Neural cell (in vitro differentiated cells): ENCODE measurements at regions not wholly inside any gene's neighbourhood (a gene's known extent, or its start where the extent isn't known, plus 50 kb on each side); places are given as distances from the start of the nearest gene placed in this dataset.

ENCODE experiments used
- H2AFZ ChIP-seq: fragments of 200-600, 300-800 bp; sonication (generic), shearing (Covaris generic); 2 replicates; pipeline ENCODE4 v1.6.0; 2014; ENCODE audit warnings: low read depth, mild to moderate bottlenecking, antibody characterized with exemption, low read length, moderate library complexity
- H3F3A ChIP-seq: fragments of 200-600 bp; shearing (Covaris generic); 2 replicates; pipeline ENCODE4 v1.6.1; 2016; ENCODE audit warnings: mild to moderate bottlenecking, moderate library complexity, mixed read lengths, antibody characterized with exemption, low read length; ENCODE audit not compliant: insufficient read depth, poor library complexity, severe bottlenecking
- H3K27ac ChIP-seq: fragments of 200-600, 300-800 bp; sonication (generic), shearing (Covaris generic); 2 replicates; pipeline ENCODE4 v1.5.1; 2014; ENCODE audit warnings: mild to moderate bottlenecking, low read length, moderate library complexity
- H3K27me3 ChIP-seq: fragments of 300-800, 200-600 bp; sonication (generic), shearing (Covaris generic); 2 replicates; pipeline ENCODE4 v1.6.0; 2014; ENCODE audit warnings: mild to moderate bottlenecking, low read depth, low read length, moderate library complexity; ENCODE audit not compliant: insufficient read depth
- H3K36me3 ChIP-seq: fragments of 300-800, 200-600 bp; sonication (generic), shearing (Covaris generic); 2 replicates; pipeline ENCODE4 v1.5.1; 2014; ENCODE audit warnings: mild to moderate bottlenecking, antibody characterized with exemption, low read length, moderate library complexity; ENCODE audit not compliant: insufficient read depth
- H3K4me2 ChIP-seq: fragments of 300-800, 200-600 bp; sonication (generic), shearing (Covaris generic); 2 replicates; pipeline ENCODE4 v1.6.0; 2014; ENCODE audit warnings: mild to moderate bottlenecking, low read length
- H3K4me3 ChIP-seq: fragments of 300-800, 200-600 bp; sonication (generic), shearing (Covaris generic); 2 replicates; pipeline ENCODE4 v1.5.1; 2014; ENCODE audit warnings: mild to moderate bottlenecking, low read length, moderate library complexity
- H3K79me2 ChIP-seq: fragments of 200-600 bp; shearing (Covaris generic); replicated peaks from 2 replicates; pipeline ENCODE4 v1.6.0; 2014; ENCODE audit warnings: mild to moderate bottlenecking, low read length, moderate library complexity; ENCODE audit not compliant: insufficient read depth
- H3K9ac ChIP-seq: fragments of 300-800, 200-600 bp; sonication (generic), shearing (Covaris generic); 2 replicates; pipeline ENCODE4 v1.6.1; 2016; ENCODE audit warnings: mild to moderate bottlenecking, low read length, mixed read lengths
- H3K9me2 ChIP-seq: fragments of 200-600 bp; shearing (Covaris generic); 2 replicates; pipeline ENCODE4 v1.6.1; 2016; ENCODE audit warnings: mild to moderate bottlenecking, low read length, mixed read lengths; ENCODE audit not compliant: insufficient read depth
- H3K9me3 ChIP-seq: fragments of 200-600, 300-800 bp; sonication (generic), shearing (Covaris generic); 2 replicates; pipeline ENCODE4 v1.6.1; 2016; ENCODE audit warnings: mild to moderate bottlenecking, mixed run types, low read length, moderate library complexity, mixed read lengths
- H4K20me1 ChIP-seq: fragments of 200-600 bp; shearing (Covaris generic); 2 replicates; pipeline ENCODE4 v1.6.1; 2016; ENCODE audit warnings: mild to moderate bottlenecking, mixed run types; ENCODE audit not compliant: insufficient read depth
- EP300 ChIP-seq: fragments of 450-650 bp; conservative IDR thresholded peaks from 2 replicates; pipeline ENCODE4 v1.6.1; 2014; ENCODE audit warnings: antibody characterized with exemption, mild to moderate bottlenecking, moderate library complexity; ENCODE audit not compliant: poor library complexity, severe bottlenecking
- EZH2 ChIP-seq: fragments of 200-600, 300-800 bp; shearing (Covaris generic), sonication (generic); IDR thresholded peaks from 2 replicates; pipeline ENCODE4 v1.6.1; 2014; ENCODE audit warnings: antibody characterized with exemption, low read length, borderline replicate concordance, mild to moderate bottlenecking; ENCODE audit not compliant: insufficient read depth, poor library complexity, severe bottlenecking
- MXI1 ChIP-seq: fragments of 450-650 bp; conservative IDR thresholded peaks from 2 replicates; pipeline ENCODE4 v1.6.1; 2014; ENCODE audit warnings: antibody characterized with exemption, mild to moderate bottlenecking; ENCODE audit not compliant: poor library complexity, severe bottlenecking
- POLR2AphosphoS5 ChIP-seq: IDR thresholded peaks from 2 replicates; pipeline ENCODE4 v1.6.1; 2012
- RAD21 ChIP-seq: fragments of 450-650 bp; conservative IDR thresholded peaks from 2 replicates; pipeline ENCODE4 v1.6.1; 2014; ENCODE audit warnings: antibody characterized with exemption, mild to moderate bottlenecking, moderate library complexity
- SMC3 ChIP-seq: fragments of 450-650 bp; conservative IDR thresholded peaks from 2 replicates; pipeline ENCODE4 v1.6.1; 2014; ENCODE audit warnings: antibody characterized with exemption, mild to moderate bottlenecking, moderate library complexity; ENCODE audit not compliant: poor library complexity
- TAF1 ChIP-seq: IDR thresholded peaks from 2 replicates; pipeline ENCODE4 v1.6.1; 2012; ENCODE audit warnings: low read depth
- TF ChIP-seq, protein P1 (sequence below): fragments of 450-650 bp; IDR thresholded peaks from 2 replicates; pipeline ENCODE4 v1.5.1; 2014; ENCODE audit warnings: antibody characterized with exemption, mild to moderate bottlenecking, moderate library complexity; ENCODE audit not compliant: poor library complexity, severe bottlenecking
- TF ChIP-seq, protein P2 (sequence below): IDR thresholded peaks from 2 replicates; pipeline ENCODE4 v1.6.1; 2012; ENCODE audit warnings: borderline replicate concordance

DNA sequence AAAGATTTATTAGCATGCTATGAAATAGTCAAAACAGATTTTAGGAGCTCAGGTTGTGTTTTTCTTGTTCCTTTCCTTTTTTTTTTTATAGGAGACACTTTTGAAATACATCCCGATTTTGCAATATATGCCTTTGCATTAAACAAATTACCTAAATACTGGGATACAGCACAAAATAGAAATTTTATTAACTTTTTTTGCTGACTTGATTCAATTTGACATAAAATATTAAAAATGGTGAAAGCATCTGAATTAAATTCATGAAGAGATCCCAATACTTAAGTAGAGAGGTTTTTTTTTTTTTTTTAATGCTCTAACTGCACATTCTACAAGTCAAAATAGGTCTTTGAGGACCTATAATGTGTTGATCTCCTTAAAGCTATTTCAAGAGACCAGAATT is 939.5 kb upstream of the CHAC2 start (continued):
- no peak for TF ChIP-seq SMC3
- TF ChIP-seq POLR2AphosphoS5: no peak
- no peak for TF ChIP-seq EZH2

DNA sequence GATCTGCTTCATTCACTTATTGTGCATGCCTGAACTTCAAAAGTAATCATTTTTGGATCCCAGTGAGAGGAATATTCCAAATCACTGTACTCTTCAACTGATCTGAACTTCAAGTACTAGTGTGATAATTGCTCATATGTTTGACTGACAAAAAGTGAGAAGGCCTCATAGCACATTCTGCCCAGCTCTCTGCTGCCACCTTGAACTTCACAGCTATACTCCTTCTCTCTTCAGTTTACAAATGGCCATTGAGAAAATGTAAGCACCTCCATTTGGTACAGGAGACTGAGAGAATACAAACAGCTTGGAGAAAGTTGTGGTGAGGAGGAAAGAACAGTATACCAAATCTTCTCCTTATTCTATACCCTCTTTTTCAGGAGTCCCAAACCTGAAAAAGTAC is 946.0 kb upstream of the CHAC2 start:
- no peak overlapping the region for H3K4me2 ChIP-seq
- H3K9me3 ChIP-seq: no peaks in the 10 kb centered on the region
- TF ChIP-seq MXI1 (no peak), POLR2AphosphoS5 (no peak), SMC3 (no peak), EP300 (no peak), RAD21 (no peak), TAF1 (no peak), EZH2 (no peak)
- TF ChIP-seq, protein P1, sequence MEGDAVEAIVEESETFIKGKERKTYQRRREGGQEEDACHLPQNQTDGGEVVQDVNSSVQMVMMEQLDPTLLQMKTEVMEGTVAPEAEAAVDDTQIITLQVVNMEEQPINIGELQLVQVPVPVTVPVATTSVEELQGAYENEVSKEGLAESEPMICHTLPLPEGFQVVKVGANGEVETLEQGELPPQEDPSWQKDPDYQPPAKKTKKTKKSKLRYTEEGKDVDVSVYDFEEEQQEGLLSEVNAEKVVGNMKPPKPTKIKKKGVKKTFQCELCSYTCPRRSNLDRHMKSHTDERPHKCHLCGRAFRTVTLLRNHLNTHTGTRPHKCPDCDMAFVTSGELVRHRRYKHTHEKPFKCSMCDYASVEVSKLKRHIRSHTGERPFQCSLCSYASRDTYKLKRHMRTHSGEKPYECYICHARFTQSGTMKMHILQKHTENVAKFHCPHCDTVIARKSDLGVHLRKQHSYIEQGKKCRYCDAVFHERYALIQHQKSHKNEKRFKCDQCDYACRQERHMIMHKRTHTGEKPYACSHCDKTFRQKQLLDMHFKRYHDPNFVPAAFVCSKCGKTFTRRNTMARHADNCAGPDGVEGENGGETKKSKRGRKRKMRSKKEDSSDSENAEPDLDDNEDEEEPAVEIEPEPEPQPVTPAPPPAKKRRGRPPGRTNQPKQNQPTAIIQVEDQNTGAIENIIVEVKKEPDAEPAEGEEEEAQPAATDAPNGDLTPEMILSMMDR: no peak
- TF ChIP-seq, protein P2, sequence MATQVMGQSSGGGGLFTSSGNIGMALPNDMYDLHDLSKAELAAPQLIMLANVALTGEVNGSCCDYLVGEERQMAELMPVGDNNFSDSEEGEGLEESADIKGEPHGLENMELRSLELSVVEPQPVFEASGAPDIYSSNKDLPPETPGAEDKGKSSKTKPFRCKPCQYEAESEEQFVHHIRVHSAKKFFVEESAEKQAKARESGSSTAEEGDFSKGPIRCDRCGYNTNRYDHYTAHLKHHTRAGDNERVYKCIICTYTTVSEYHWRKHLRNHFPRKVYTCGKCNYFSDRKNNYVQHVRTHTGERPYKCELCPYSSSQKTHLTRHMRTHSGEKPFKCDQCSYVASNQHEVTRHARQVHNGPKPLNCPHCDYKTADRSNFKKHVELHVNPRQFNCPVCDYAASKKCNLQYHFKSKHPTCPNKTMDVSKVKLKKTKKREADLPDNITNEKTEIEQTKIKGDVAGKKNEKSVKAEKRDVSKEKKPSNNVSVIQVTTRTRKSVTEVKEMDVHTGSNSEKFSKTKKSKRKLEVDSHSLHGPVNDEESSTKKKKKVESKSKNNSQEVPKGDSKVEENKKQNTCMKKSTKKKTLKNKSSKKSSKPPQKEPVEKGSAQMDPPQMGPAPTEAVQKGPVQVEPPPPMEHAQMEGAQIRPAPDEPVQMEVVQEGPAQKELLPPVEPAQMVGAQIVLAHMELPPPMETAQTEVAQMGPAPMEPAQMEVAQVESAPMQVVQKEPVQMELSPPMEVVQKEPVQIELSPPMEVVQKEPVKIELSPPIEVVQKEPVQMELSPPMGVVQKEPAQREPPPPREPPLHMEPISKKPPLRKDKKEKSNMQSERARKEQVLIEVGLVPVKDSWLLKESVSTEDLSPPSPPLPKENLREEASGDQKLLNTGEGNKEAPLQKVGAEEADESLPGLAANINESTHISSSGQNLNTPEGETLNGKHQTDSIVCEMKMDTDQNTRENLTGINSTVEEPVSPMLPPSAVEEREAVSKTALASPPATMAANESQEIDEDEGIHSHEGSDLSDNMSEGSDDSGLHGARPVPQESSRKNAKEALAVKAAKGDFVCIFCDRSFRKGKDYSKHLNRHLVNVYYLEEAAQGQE: no peak
- H3K4me3 ChIP-seq: no peak overlapping the region
- no peaks in the 10 kb centered on the region for H3K9me2 ChIP-seq
- H3F3A ChIP-seq: no peaks in the 10 kb centered on the region
- H3K27me3 ChIP-seq: no peaks in the 10 kb centered on the region
- H2AFZ ChIP-seq: no peak overlapping the region
- H3K9ac ChIP-seq: no peak overlapping the region
- no peak overlapping the region for H3K27ac ChIP-seq
- H3K36me3 ChIP-seq: no peaks in the 10 kb centered on the region
- H4K20me1 ChIP-seq: no peaks in the 10 kb centered on the region
- no peaks in the 10 kb centered on the region for H3K79me2 ChIP-seq

DNA sequence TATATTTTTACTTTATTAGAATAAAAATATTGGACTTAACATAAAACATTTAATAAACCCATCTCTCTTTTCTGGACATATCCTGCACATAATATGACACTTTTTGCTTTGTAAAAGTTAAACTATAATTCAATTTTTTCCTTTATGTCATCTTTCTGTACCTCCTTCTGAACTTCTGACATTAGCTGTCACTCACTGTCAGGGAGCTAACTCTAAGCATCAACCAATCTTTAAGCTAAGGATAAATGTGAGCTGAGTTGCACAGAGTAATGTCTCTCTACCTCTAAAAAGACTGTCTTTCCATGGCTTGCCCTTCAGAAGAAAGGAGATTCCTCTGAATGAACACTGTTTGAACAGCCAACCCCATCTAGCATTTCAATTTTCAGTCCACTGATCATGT is 948.6 kb upstream of the CHAC2 start:
- H3F3A ChIP-seq: no peaks in the 10 kb centered on the region
- H3K36me3 ChIP-seq: no peaks in the 10 kb centered on the region
- peak; percentile 42 for TF ChIP-seq POLR2AphosphoS5
- TF ChIP-seq EP300: peak; percentile 90
- no peak for TF ChIP-seq MXI1
- no peak for TF ChIP-seq SMC3
- TF ChIP-seq, protein P2: no peak
- H3K27ac ChIP-seq: peak overlapping the region; percentile 6
- no peaks in the 10 kb centered on the region for H3K27me3 ChIP-seq
- H3K9ac ChIP-seq: no peak overlapping the region
- no peak overlapping the region for H3K4me3 ChIP-seq
- H3K79me2 ChIP-seq: no peaks in the 10 kb centered on the region
- H3K9me3 ChIP-seq: no peaks in the 10 kb centered on the region
- H2AFZ ChIP-seq: no peak overlapping the region
- H3K4me2 ChIP-seq: no peak overlapping the region
- H4K20me1 ChIP-seq: no peaks in the 10 kb centered on the region
- no peaks in the 10 kb centered on the region for H3K9me2 ChIP-seq
